Thoracic aorta (tissue), 2 donors: ENCODE measurements at regions not wholly inside any gene's neighbourhood (a gene's known extent, or its start where the extent isn't known, plus 50 kb on each side); places are given as distances from the start of the nearest gene placed in this dataset.

ENCODE experiments used
- ATAC-seq: fragments of 150-250 bp; one replicate; pipeline ENCODE4 v1.8.0; 2017; ENCODE audit warnings: low read depth; ENCODE audit not compliant: insufficient number of reproducible peaks, low FRiP score
- DNase-seq: peaks from one replicate; pipeline ENCODE4 v3.0.0-alpha.2; 2020; ENCODE audit warnings: low spot score
- H3K27ac ChIP-seq, 2 donors: fragments of 200-600 bp; sonication (generic); 1 replicate in 1 of 2; 2 replicates in 1 of 2; pipeline ENCODE4 v1.5.1; 2016; ENCODE audit warnings: mild to moderate bottlenecking in 2 of 2, moderate library complexity in 2 of 2
- H3K27me3 ChIP-seq: fragments of 200-600 bp; sonication (generic); replicated peaks from 2 replicates; pipeline ENCODE4 v1.6.0; 2016; ENCODE audit warnings: mild to moderate bottlenecking; ENCODE audit not compliant: insufficient read depth
- H3K36me3 ChIP-seq: fragments of 200-600 bp; sonication (generic); one replicate; pipeline ENCODE4 v1.5.1; 2016
- H3K4me1 ChIP-seq, 2 donors: fragments of 200-600 bp; sonication (generic); 1 replicate in 1 of 2; 2 replicates in 1 of 2; pipeline versions ENCODE4 v1.5.1 to v1.6.0; 2016; ENCODE audit warnings: low read depth in 2 of 2, mild to moderate bottlenecking in 1 of 2; ENCODE audit not compliant: control insufficient read depth in 1 of 2
- H3K4me3 ChIP-seq: fragments of 200-600 bp; sonication (generic); 2 replicates; pipeline ENCODE4 v1.5.1; 2016; ENCODE audit warnings: mild to moderate bottlenecking
- H3K9me3 ChIP-seq: fragments of 200-600 bp; sonication (generic); 2 replicates; pipeline ENCODE4 v1.5.1; 2016
- CTCF ChIP-seq: fragments of 200-600 bp; sonication (generic); IDR thresholded peaks from one replicate; pipeline ENCODE4 v1.5.1; 2019; ENCODE audit warnings: antibody characterized with exemption

GRCh38 chr6:14641423-14642135 lies 524.0 kb downstream of the CD83 start:
- no peaks in the 10 kb centered on the region for H3K36me3 ChIP-seq
- no peak for ATAC-seq
- no peak overlapping the region for H3K4me3 ChIP-seq
- H3K9me3 ChIP-seq = no peaks in the 10 kb centered on the region
- DNase-seq = no peak
- no peak for TF ChIP-seq CTCF
- H3K4me1 ChIP-seq = peaks cover 11 to 15% of the 10 kb centered on the region in 2 donors
- no peak overlapping the region for H3K27ac ChIP-seq
- H3K27me3 ChIP-seq = no peaks in the 10 kb centered on the region

GRCh38 chr6:14642136-14642505 lies 524.5 kb downstream of the CD83 start:
- H3K27me3 ChIP-seq = no peaks in the 10 kb centered on the region
- DNase-seq (no peak), ATAC-seq (no peak)

GRCh38 chr6:14642842-14643241 lies 525.3 kb downstream of the CD83 start:
- ATAC-seq = no peak
- no peak for TF ChIP-seq CTCF
- no peak for DNase-seq
- Histone ChIP-seq H3K4me3 (no peak overlapping the region), H3K36me3 (no peaks in the 10 kb centered on the region), H3K9me3 (no peaks in the 10 kb centered on the region), H3K27me3 (no peaks in the 10 kb centered on the region), H3K4me1 (peaks cover 11 to 15% of the 10 kb centered on the region in 2 donors), H3K27ac (no peak overlapping the region)

More at GRCh38 chr6:14642136-14642505, 524.5 kb downstream of the CD83 start:
- Histone ChIP-seq H3K27ac (no peak overlapping the region), H3K4me1 (peaks cover 11 to 15% of the 10 kb centered on the region in 2 donors), H3K9me3 (no peaks in the 10 kb centered on the region), H3K4me3 (no peak overlapping the region), H3K36me3 (no peaks in the 10 kb centered on the region)
- TF ChIP-seq CTCF = no peak

GRCh38 chr6:14644381-14644780 lies 526.8 kb downstream of the CD83 start:
- TF ChIP-seq CTCF = no peak
- Histone ChIP-seq H3K27ac (no peak overlapping the region), H3K4me3 (no peak overlapping the region), H3K36me3 (no peaks in the 10 kb centered on the region), H3K4me1 (peaks cover 2 to 3% of the 10 kb centered on the region in 2 donors), H3K9me3 (no peaks in the 10 kb centered on the region), H3K27me3 (no peaks in the 10 kb centered on the region)
- no peak for ATAC-seq
- DNase-seq = no peak

GRCh38 chr6:14645221-14645620 lies 527.6 kb downstream of the CD83 start:
- H3K27ac ChIP-seq = no peak overlapping the region
- TF ChIP-seq CTCF = no peak
- DNase-seq (no peak), ATAC-seq (no peak)
- no peaks in the 10 kb centered on the region for H3K4me1 ChIP-seq
- H3K27me3 ChIP-seq = no peaks in the 10 kb centered on the region
- no peaks in the 10 kb centered on the region for H3K9me3 ChIP-seq
- H3K36me3 ChIP-seq = no peaks in the 10 kb centered on the region
- H3K4me3 ChIP-seq = no peak overlapping the region
